ENCODE measurements at regions not wholly inside any gene's neighbourhood (a gene's known extent, or its start where the extent isn't known, plus 50 kb on each side); places are given as distances from the start of the nearest gene placed in this dataset.

DNA sequence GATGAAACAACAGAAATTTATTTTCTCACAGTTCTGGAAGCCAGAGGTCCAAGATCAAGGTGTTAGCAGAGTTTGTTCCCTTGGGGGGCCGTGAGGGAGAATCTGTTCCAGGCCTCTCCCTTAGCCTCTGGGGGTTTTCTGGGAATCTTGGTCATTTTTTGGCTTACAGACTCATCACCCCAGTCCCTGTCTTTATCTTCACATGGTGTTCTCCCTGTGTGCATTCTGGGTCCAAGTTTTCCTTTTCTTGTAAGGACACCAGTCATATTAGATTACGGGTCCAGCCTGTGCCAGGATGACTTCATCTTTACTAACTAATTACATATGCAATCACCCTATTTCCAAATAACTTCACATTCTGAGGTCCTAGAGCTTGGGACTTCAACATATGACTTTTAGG, 292.5 kb upstream of the TRIB2 start:
- TF ChIP-seq, protein P1, sequence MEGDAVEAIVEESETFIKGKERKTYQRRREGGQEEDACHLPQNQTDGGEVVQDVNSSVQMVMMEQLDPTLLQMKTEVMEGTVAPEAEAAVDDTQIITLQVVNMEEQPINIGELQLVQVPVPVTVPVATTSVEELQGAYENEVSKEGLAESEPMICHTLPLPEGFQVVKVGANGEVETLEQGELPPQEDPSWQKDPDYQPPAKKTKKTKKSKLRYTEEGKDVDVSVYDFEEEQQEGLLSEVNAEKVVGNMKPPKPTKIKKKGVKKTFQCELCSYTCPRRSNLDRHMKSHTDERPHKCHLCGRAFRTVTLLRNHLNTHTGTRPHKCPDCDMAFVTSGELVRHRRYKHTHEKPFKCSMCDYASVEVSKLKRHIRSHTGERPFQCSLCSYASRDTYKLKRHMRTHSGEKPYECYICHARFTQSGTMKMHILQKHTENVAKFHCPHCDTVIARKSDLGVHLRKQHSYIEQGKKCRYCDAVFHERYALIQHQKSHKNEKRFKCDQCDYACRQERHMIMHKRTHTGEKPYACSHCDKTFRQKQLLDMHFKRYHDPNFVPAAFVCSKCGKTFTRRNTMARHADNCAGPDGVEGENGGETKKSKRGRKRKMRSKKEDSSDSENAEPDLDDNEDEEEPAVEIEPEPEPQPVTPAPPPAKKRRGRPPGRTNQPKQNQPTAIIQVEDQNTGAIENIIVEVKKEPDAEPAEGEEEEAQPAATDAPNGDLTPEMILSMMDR (IDR thresholded peaks at IDR 0.05), result no peak
- no peak for TF ChIP-seq POLR2A (IDR thresholded peaks at IDR 0.05)
